ENCODE measurements at regions not wholly inside any gene's neighbourhood (a gene's known extent, or its start where the extent isn't known, plus 50 kb on each side); places are given as distances from the start of the nearest gene placed in this dataset.

GRCh38 chr1:193339401-193339800 is 153.0 kb upstream of the B3GALT2 start:
- no peak for TF ChIP-seq FOXP2 (optimal IDR thresholded peaks at IDR 0.05; ENCODE audit: borderline replicate concordance, extremely low read depth, extremely low read length, insufficient read depth)
- no peak for TF ChIP-seq POLR2AphosphoS5 (IDR thresholded peaks at IDR 0.05; ENCODE audit: low read depth, low read length)
- TF ChIP-seq TAF1 (IDR thresholded peaks at IDR 0.05; ENCODE audit: borderline replicate concordance, insufficient read depth, low read length): no peak
- TF ChIP-seq, protein P1, sequence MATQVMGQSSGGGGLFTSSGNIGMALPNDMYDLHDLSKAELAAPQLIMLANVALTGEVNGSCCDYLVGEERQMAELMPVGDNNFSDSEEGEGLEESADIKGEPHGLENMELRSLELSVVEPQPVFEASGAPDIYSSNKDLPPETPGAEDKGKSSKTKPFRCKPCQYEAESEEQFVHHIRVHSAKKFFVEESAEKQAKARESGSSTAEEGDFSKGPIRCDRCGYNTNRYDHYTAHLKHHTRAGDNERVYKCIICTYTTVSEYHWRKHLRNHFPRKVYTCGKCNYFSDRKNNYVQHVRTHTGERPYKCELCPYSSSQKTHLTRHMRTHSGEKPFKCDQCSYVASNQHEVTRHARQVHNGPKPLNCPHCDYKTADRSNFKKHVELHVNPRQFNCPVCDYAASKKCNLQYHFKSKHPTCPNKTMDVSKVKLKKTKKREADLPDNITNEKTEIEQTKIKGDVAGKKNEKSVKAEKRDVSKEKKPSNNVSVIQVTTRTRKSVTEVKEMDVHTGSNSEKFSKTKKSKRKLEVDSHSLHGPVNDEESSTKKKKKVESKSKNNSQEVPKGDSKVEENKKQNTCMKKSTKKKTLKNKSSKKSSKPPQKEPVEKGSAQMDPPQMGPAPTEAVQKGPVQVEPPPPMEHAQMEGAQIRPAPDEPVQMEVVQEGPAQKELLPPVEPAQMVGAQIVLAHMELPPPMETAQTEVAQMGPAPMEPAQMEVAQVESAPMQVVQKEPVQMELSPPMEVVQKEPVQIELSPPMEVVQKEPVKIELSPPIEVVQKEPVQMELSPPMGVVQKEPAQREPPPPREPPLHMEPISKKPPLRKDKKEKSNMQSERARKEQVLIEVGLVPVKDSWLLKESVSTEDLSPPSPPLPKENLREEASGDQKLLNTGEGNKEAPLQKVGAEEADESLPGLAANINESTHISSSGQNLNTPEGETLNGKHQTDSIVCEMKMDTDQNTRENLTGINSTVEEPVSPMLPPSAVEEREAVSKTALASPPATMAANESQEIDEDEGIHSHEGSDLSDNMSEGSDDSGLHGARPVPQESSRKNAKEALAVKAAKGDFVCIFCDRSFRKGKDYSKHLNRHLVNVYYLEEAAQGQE (IDR thresholded peaks at IDR 0.05; ENCODE audit: insufficient read depth in 1 of 2, low read depth in 2 of 2, low read length in 2 of 2): no peak
- TF ChIP-seq SIN3A (IDR thresholded peaks at IDR 0.05; ENCODE audit: borderline replicate concordance, insufficient read depth, low read length): no peak
